ENCODE measurements at regions not wholly inside any gene's neighbourhood (a gene's known extent, or its start where the extent isn't known, plus 50 kb on each side); places are given as distances from the start of the nearest gene placed in this dataset.

- TF ChIP-seq CTCF (IDR thresholded peaks at IDR 0.05) (no peak), USF2 (IDR thresholded peaks at IDR 0.05; ENCODE audit: borderline replicate concordance, low read depth, low read length) (no peak), GABPA (IDR thresholded peaks at IDR 0.05; ENCODE audit: low read depth) (no peak), POLR2AphosphoS5 (IDR thresholded peaks at IDR 0.05; ENCODE audit: low read depth, low read length) (no peak), MEF2A (IDR thresholded peaks at IDR 0.05; ENCODE audit: borderline replicate concordance, low read depth) (no peak), TAF1 (IDR thresholded peaks at IDR 0.05; ENCODE audit: borderline replicate concordance, low read depth, low read length) (no peak), YY1 (IDR thresholded peaks at IDR 0.05; ENCODE audit: low read depth) (no peak)
Measured at GRCh38 chr6:1235825-1236224, 76.1 kb upstream of the FOXQ1 start.

All from SK-N-SH (cell line).